HepG2 (cell line): ENCODE measurements at regions not wholly inside any gene's neighbourhood (a gene's known extent, or its start where the extent isn't known, plus 50 kb on each side); places are given as distances from the start of the nearest gene placed in this dataset.

Experiments
- ATAC-seq: fragments of 200-7000 bp; cut with Tn5 transposase; 3 replicates; pipeline ENCODE4 v1.9.1; 2020; ENCODE audit warnings: mild to moderate bottlenecking, moderate library complexity
- BruUV-seq: library from RNA; stranded (reverse); fragments of 400-500 nt; replicated peaks from 2 replicates; lab custom pipeline; 2021; lab: Mats Ljungman, UMichigan
- CTCF ChIA-PET: fragments of 300-600 bp; formaldehyde crosslinking; extraction: SDS; loops from one replicate; lab custom pipeline; 2021; ENCODE audit warnings: low total read pairs, inconsistent platforms, low intra/inter-chr PET ratio; lab: Yijun Ruan, JAX
- POLR2A ChIA-PET: fragments of 350-600 bp; sonication (Branson Sonifier 250); formaldehyde crosslinking; loops from one replicate; lab custom pipeline; 2020; ENCODE audit warnings: antibody characterized with exemption, inconsistent platforms; lab: Yijun Ruan, JAX
- DNase-seq: peaks from one replicate; pipeline ENCODE4 v3.0.0-alpha.2; 2015; ENCODE audit warnings: low spot score
- FAIRE-seq: peaks from 3 replicates; lab custom pipeline; 2011; peaks lifted over from hg19 to GRCh38; lab: Jason Lieb, UNC
- H2AFZ ChIP-seq: one replicate; pipeline ENCODE4 v1.6.1; 2011; ENCODE audit warnings: low read length, inconsistent platforms
- H3K27ac ChIP-seq: fragments of 300-600 bp; 3 replicates; pipeline ENCODE4 v1.8.0; 2011; ENCODE audit warnings: mixed run types, mild to moderate bottlenecking, mixed read lengths, low read length, inconsistent platforms; ENCODE audit not compliant: insufficient read depth; ENCODE audit errors: extremely low read length
- H3K27me3 ChIP-seq, 2 experiments: fragments of 200-600 bp in 1 of 2; 2 replicates in 1 of 2; 3 replicates in 1 of 2; pipeline versions ENCODE4 v1.6.0 to v1.8.0; 2011; ENCODE audit warnings: low read length in 2 of 2, mild to moderate bottlenecking in 2 of 2, moderate library complexity in 2 of 2, inconsistent platforms in 1 of 2; ENCODE audit not compliant: insufficient read depth in 2 of 2, control insufficient read depth in 1 of 2
- H3K36me3 ChIP-seq, 2 experiments: fragments of 200-600 bp in 1 of 2; replicated peaks in 1 of 2; 2 replicates in 1 of 2; 3 replicates in 1 of 2; pipeline versions ENCODE4 v1.5.1 to v1.8.0; 2011; ENCODE audit warnings: low read length in 2 of 2, inconsistent platforms in 1 of 2; ENCODE audit not compliant: insufficient read depth in 2 of 2, control insufficient read depth in 1 of 2
- H3K4me1 ChIP-seq: 2 replicates; pipeline ENCODE4 v1.5.1; 2012; ENCODE audit warnings: low read length, inconsistent platforms; ENCODE audit not compliant: insufficient read depth
- H3K4me2 ChIP-seq: 2 replicates; pipeline ENCODE4 v1.6.0; 2011; ENCODE audit warnings: low read depth, low read length, inconsistent platforms
- H3K4me3 ChIP-seq, 3 experiments: fragments of 200-600 bp in 1 of 3; sonication (generic), shearing (Covaris generic) in 1 of 3; replicated peaks in 1 of 3; 2 replicates each; pipeline ENCODE4 v1.5.1; 2011 to 2016; ENCODE audit warnings: low read length in 3 of 3, inconsistent platforms in 2 of 3, low read depth in 2 of 3, mild to moderate bottlenecking in 2 of 3, control low read depth in 1 of 3, mixed read lengths in 1 of 3; ENCODE audit not compliant: insufficient read depth in 1 of 3
- H3K79me2 ChIP-seq: one replicate; pipeline ENCODE4 v1.6.1; 2011; ENCODE audit warnings: low read length, inconsistent platforms; ENCODE audit not compliant: insufficient read depth
- H3K9ac ChIP-seq: 2 replicates; pipeline ENCODE4 v1.6.0; 2011; ENCODE audit warnings: mild to moderate bottlenecking, low read depth, low read length, inconsistent platforms; ENCODE audit not compliant: insufficient read depth
- H3K9me3 ChIP-seq: 2 replicates; pipeline ENCODE4 v1.5.1; 2012; ENCODE audit warnings: mild to moderate bottlenecking, low read length
- H4K20me1 ChIP-seq: 2 replicates; pipeline ENCODE4 v1.6.0; 2011; ENCODE audit warnings: inconsistent platforms, mild to moderate bottlenecking, low read length, moderate library complexity; ENCODE audit not compliant: insufficient read depth
- LCORL ChIP-seq, 2 experiments: fragments of 450-650 bp in 1 of 2; sonication (generic) in 1 of 2; formaldehyde crosslinking in 1 of 2; IDR thresholded peaks; 2 replicates each; pipeline versions ENCODE4 v1.5.0 to v1.6.1; 2017 to 2020; ENCODE audit warnings: antibody characterized with exemption in 1 of 2, missing genetic modification reagents in 1 of 2
- NCOA1 ChIP-seq: sonication (generic); formaldehyde crosslinking; IDR thresholded peaks from 2 replicates; pipeline ENCODE4 v1.9.0; 2021; ENCODE audit warnings: missing genetic modification reagents
- ZNF260 ChIP-seq: sonication (generic); formaldehyde crosslinking; IDR thresholded peaks from 2 replicates; pipeline ENCODE4 v1.4.0; 2020; ENCODE audit warnings: missing genetic modification reagents, low read depth, mild to moderate bottlenecking, borderline replicate concordance
- ZNF792 ChIP-seq: IDR thresholded peaks from 2 replicates; pipeline ENCODE4 v1.6.1; 2016
- WGBS: methylation state at CpG from one replicate; pipeline ENCODE4 v1.1.6; 2017; ENCODE audit warnings: low lambda C conversion rate; 5-methylcytosine and 5-hydroxymethylcytosine counted together
- in situ Hi-C: cut with HindIII; loops from 2 replicates; pipeline ENCODE4 v1.10.0; 2017; ENCODE audit warnings: low pct_unique_long_range_greater_than_20kb; ENCODE audit not compliant: extremely low pct_ligation_motif_present
- intact Hi-C: fragments of 100-400 bp; cut with micrococcal nuclease; formaldehyde crosslinking; loops from one replicate; pipeline ENCODE4 v1.10.0; 2022; ENCODE audit not compliant: unreplicated experiment
- TF ChIP-seq, protein P1 (sequence below): IDR thresholded peaks from 2 replicates; pipeline ENCODE4 v1.6.1; 2016; ENCODE audit warnings: low read depth
- TF ChIP-seq, protein P2 (sequence below): sonication (generic); formaldehyde crosslinking; IDR thresholded peaks from 2 replicates; pipeline ENCODE4 v1.4.0; 2020; ENCODE audit warnings: mild to moderate bottlenecking, missing genetic modification reagents
- TF ChIP-seq, protein P3 (sequence below): sonication (generic); formaldehyde crosslinking; IDR thresholded peaks from 2 replicates; pipeline ENCODE4 v1.5.1; 2020; ENCODE audit warnings: missing genetic modification reagents, mild to moderate bottlenecking, borderline replicate concordance

DNA sequence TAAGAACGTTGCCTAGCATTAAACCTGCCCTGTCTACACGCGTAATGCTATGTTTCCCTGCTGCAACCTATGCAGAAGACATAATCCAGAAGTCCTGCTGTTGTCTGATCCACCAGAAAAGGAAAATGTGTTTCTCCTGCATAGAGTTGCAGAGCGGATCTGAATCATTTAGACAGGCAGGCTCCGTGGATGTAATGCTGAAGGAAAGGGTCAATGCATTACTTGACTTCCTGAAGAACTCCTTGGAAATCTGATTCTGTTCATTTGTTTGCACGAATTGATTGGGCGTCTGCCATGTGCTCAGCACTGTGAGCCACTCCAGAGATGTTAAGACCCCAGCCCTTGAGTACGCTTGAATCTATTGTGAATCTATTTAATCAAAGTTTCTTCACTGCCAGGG is 83.4 kb downstream of the FOXL1 start:
- H3K79me2 ChIP-seq: no peaks in the 10 kb centered on the region
- whole genome bisulfite sequencing: 37% methylated on average over 8 of the region's 8 CpGs
- H3K9ac ChIP-seq: no peak overlapping the region
- no peak overlapping the region for H3K4me2 ChIP-seq
- FAIRE-seq (no peak), ATAC-seq (no peak), DNase-seq (no peak)
- H2AFZ ChIP-seq: no peak overlapping the region
- peaks cover 25% of the 10 kb centered on the region for H3K4me1 ChIP-seq
- POLR2A ChIA-PET: no interaction called here
- peaks cover 11% of the 10 kb centered on the region; the same call in 1 of the 2 replicates for H3K9me3 ChIP-seq
- intact Hi-C loops (no loop called here), in situ Hi-C loops (no loop called here)
- H3K36me3 ChIP-seq: no peaks in the 10 kb centered on the region
- BruUV-seq: no TSS peak
- no peak overlapping the region for H3K27ac ChIP-seq
- TF ChIP-seq, protein P1, sequence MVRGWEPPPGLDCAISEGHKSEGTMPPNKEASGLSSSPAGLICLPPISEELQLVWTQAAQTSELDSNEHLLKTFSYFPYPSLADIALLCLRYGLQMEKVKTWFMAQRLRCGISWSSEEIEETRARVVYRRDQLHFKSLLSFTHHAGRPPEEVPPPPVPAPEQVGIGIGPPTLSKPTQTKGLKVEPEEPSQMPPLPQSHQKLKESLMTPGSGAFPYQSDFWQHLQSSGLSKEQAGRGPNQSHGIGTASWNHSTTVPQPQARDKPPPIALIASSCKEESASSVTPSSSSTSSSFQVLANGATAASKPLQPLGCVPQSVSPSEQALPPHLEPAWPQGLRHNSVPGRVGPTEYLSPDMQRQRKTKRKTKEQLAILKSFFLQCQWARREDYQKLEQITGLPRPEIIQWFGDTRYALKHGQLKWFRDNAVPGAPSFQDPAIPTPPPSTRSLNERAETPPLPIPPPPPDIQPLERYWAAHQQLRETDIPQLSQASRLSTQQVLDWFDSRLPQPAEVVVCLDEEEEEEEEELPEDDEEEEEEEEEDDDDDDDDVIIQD (CRISPR knock-in tag): no peak
- TF ChIP-seq ZNF792 (CRISPR knock-in tag): no peak
- TF ChIP-seq, protein P2, sequence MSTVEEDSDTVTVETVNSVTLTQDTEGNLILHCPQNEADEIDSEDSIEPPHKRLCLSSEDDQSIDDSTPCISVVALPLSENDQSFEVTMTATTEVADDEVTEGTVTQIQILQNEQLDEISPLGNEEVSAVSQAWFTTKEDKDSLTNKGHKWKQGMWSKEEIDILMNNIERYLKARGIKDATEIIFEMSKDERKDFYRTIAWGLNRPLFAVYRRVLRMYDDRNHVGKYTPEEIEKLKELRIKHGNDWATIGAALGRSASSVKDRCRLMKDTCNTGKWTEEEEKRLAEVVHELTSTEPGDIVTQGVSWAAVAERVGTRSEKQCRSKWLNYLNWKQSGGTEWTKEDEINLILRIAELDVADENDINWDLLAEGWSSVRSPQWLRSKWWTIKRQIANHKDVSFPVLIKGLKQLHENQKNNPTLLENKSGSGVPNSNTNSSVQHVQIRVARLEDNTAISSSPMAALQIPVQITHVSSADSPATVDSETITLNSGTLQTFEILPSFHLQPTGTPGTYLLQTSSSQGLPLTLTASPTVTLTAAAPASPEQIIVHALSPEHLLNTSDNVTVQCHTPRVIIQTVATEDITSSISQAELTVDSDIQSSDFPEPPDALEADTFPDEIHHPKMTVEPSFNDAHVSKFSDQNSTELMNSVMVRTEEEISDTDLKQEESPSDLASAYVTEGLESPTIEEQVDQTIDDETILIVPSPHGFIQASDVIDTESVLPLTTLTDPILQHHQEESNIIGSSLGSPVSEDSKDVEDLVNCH (CRISPR knock-in tag): no peak
- no peak for TF ChIP-seq NCOA1 (CRISPR knock-in tag)
- no peak for TF ChIP-seq LCORL (IDR thresholded peaks at IDR 0.05)
- no peak for TF ChIP-seq LCORL (CRISPR knock-in tag; IDR thresholded peaks at IDR 0.05)
- TF ChIP-seq, protein P3, sequence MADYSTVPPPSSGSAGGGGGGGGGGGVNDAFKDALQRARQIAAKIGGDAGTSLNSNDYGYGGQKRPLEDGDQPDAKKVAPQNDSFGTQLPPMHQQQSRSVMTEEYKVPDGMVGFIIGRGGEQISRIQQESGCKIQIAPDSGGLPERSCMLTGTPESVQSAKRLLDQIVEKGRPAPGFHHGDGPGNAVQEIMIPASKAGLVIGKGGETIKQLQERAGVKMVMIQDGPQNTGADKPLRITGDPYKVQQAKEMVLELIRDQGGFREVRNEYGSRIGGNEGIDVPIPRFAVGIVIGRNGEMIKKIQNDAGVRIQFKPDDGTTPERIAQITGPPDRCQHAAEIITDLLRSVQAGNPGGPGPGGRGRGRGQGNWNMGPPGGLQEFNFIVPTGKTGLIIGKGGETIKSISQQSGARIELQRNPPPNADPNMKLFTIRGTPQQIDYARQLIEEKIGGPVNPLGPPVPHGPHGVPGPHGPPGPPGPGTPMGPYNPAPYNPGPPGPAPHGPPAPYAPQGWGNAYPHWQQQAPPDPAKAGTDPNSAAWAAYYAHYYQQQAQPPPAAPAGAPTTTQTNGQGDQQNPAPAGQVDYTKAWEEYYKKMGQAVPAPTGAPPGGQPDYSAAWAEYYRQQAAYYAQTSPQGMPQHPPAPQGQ (CRISPR knock-in tag): no peak
- no peak for TF ChIP-seq ZNF260 (CRISPR knock-in tag)
- H3K27me3 ChIP-seq: peaks cover 0 to 21% of the 10 kb centered on the region in 2 experiments; a peak in 4 of 5 replicates
- CTCF ChIA-PET: no interaction called here
- no peak overlapping the region for H3K4me3 ChIP-seq
- H4K20me1 ChIP-seq: no peaks in the 10 kb centered on the region
